Heart right ventricle (tissue), 16 donors: ENCODE measurements at regions not wholly inside any gene's neighbourhood (a gene's known extent, or its start where the extent isn't known, plus 50 kb on each side); places are given as distances from the start of the nearest gene placed in this dataset.

Source experiments
- ATAC-seq, 8 donors: fragments of 200-7000 bp; cut with Tn5 transposase; one replicate each; pipeline ENCODE4 v1.9.1; 2020; ENCODE audit warnings: mild to moderate bottlenecking in 8 of 8, moderate library complexity in 8 of 8, moderate number of reproducible peaks in 1 of 8
- DNase-seq, 2 donors: peaks; one replicate each; pipeline ENCODE4 v3.0.0-alpha.2; 2020
- H3K27ac ChIP-seq, 10 donors: fragments of 200-600 bp; sonication (generic) in 2 of 10; one replicate each; pipeline versions ENCODE4 v1.5.0 to v1.8.0; 2020 to 2022; ENCODE audit warnings: mild to moderate bottlenecking in 3 of 10
- H3K27me3 ChIP-seq, 7 donors: fragments of 200-600 bp; one replicate each; pipeline ENCODE4 v1.8.0; 2021 to 2022; ENCODE audit warnings: mild to moderate bottlenecking in 2 of 7
- H3K36me3 ChIP-seq, 9 donors: fragments of 200-600 bp; sonication (generic) in 1 of 9; one replicate each; pipeline versions ENCODE4 v1.5.0 to v1.8.0; 2020 to 2022; ENCODE audit warnings: mild to moderate bottlenecking in 2 of 9
- H3K4me1 ChIP-seq, 9 donors: fragments of 200-600 bp; sonication (generic) in 1 of 9; one replicate each; pipeline versions ENCODE4 v1.5.0 to v1.8.0; 2020 to 2022; ENCODE audit warnings: mild to moderate bottlenecking in 4 of 9
- H3K4me3 ChIP-seq, 10 donors: fragments of 200-600 bp; sonication (generic) in 2 of 10; one replicate each; pipeline versions ENCODE4 v1.5.0 to v1.8.0; 2020 to 2022; ENCODE audit warnings: mild to moderate bottlenecking in 7 of 10, moderate library complexity in 2 of 10
- H3K9me3 ChIP-seq, 11 donors: fragments of 200-600 bp in 10 of 11; sonication (generic) in 2 of 11; one replicate each; pipeline versions ENCODE4 v1.5.0 to v1.8.0; 2013 to 2022; ENCODE audit warnings: mild to moderate bottlenecking in 2 of 11, control low read depth in 1 of 11, moderate library complexity in 1 of 11
- WGBS, 2 donors: extraction: QIAGEN DNeasy Blood & Tissue Kit; methylation state at CpG; one replicate each; pipeline ENCODE4 v1.1.7; 2013; ENCODE audit warnings: inconsistent platforms in 1 of 2; 5-methylcytosine and 5-hydroxymethylcytosine counted together
- intact Hi-C, 10 donors: fragments of 100-400 bp; cut with DNase I; formaldehyde crosslinking; loops; one replicate each; pipeline versions ENCODE4 v1.11.1 to v1.14.2; 2022
- TF ChIP-seq, protein P1 (sequence below), 9 donors: fragments of 200-600 bp; sonication (generic) in 2 of 9; IDR thresholded peaks; one replicate each; pipeline versions ENCODE4 v1.5.0 to v1.8.0; 2021 to 2022; ENCODE audit warnings: antibody characterized with exemption in 9 of 9, mild to moderate bottlenecking in 5 of 9, moderate library complexity in 1 of 9
- donor health status: Arrhythmogenic right ventricular cardiomyopathy.
- donor health status: ischemic (EF 13 %, LVEDD 7.1; RV severe dilation, severe dysfunction).
- donor health status: healthy with polysubstance abuse.
- donor health status: DM: no; HTN: yes; CAD: no.
- donor health status: DM: no; HTN: no; CAD: no.
- donor health status: ischemic (EF 25% LVEDD 6.9; RV normal size, moderate dysfunction).
- donor health status: ischemic (EF 25% LVEDD 5.7; RV mildly dilated, moderate dysfunction).
- donor health status: healthy.
- donor health status: DM: yes; HTN: yes; CAD: no.
- donor health status: Ischemic cardiomyopathy.
- donor health status: ischemic (EF 35%, LVEDD 5.7; RV mildly dilated, moderate dysfunction).
- donor health status: nonischemic (EF 11% LVEDD 7.7; RV severe dilation, severe dysfunction).
- donor health status: DM: yes; HTN: yes; CAD: no.
- donor health status: PGD.
- donor health status: ischemic (EF 29% LVEDD 5.4; RV normal size, mild dysfunction).
- donor health status: nonischemic (EF 23%, LVEDD 6.1; RV moderate dilation, normal function).

DNA sequence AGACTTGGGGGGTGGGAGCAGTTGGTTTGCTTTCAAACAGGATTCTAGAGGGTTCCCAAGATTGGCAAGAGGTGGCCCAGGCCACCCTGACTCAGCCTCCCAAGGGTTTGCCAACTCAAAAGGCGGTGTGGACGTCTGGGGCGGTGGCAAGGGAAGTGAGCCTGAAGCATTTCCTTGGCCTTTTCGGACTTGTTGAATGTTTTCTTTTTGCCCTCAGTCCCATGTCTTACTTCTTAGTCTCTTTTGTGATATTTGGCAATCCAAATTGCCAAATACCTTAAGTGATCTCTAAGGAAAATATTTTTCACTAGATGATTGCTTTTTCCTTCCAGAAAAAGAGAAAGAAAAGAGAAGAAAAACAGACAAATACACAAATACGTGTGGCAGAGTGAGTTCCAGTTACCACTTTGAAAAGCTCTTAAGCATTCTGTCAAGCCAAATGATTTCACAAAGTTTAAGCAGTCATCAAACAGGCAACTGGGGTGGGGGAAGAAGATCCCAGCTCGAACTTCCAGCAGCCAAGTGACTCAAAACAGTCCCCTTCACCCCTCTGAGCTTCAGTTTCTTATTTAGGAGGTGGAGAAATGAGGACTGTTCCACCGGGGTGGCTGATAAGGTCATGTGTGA is 374.6 kb upstream of the USP24 start:
- DNase-seq = peak in 1 of 2 donors; percentile 21
- intact Hi-C loops = loop anchor here in 2 of 10 donors (10.0 kb wide), 2 partner anchors 805 to 995 kb away; no protein-coding TSS in a partner anchor
- Histone ChIP-seq H3K4me1 (peaks cover 0 to 19% (median 0%) of the 10 kb centered on the region in 9 donors), H3K9me3 (no peaks in the 10 kb centered on the region), H3K27ac (peak overlapping the region in 8 of 10 donors; percentile 14 to 55 (median 42)), H3K27me3 (no peaks in the 10 kb centered on the region), H3K36me3 (no peaks in the 10 kb centered on the region), H3K4me3 (no peak overlapping the region)
- TF ChIP-seq, protein P1, sequence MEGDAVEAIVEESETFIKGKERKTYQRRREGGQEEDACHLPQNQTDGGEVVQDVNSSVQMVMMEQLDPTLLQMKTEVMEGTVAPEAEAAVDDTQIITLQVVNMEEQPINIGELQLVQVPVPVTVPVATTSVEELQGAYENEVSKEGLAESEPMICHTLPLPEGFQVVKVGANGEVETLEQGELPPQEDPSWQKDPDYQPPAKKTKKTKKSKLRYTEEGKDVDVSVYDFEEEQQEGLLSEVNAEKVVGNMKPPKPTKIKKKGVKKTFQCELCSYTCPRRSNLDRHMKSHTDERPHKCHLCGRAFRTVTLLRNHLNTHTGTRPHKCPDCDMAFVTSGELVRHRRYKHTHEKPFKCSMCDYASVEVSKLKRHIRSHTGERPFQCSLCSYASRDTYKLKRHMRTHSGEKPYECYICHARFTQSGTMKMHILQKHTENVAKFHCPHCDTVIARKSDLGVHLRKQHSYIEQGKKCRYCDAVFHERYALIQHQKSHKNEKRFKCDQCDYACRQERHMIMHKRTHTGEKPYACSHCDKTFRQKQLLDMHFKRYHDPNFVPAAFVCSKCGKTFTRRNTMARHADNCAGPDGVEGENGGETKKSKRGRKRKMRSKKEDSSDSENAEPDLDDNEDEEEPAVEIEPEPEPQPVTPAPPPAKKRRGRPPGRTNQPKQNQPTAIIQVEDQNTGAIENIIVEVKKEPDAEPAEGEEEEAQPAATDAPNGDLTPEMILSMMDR (IDR thresholded peaks at IDR 0.05) = no peak
- WGBS, 2 donors = 65 to 68% methylated on average over 7 of the region's 7 CpGs
- peak in 2 of 8 donors; percentile 23 to 47 for ATAC-seq

DNA sequence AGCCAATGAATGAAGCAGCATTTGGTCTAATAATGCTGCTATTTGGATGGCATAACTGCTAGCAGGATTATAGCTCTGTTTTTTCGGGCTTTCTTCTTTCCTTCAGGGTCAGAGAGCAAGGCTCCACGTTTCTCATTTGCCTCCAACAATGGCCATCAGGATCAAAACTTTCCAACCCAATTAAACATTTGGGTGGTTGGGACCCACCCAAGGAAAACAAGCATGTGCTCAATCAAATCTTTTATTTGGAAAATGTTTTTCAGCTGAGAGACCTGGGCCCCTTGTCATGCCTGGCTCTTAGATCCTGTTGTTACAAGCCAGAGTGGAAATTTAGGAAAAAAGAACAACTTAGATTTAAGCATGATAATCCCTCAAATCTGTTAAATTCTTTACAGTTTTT is 373.1 kb upstream of the USP24 start:
- intact Hi-C loops = loop anchor here in 2 of 10 donors (10.0 kb wide), 2 partner anchors 806 to 996 kb away; no protein-coding TSS in a partner anchor
- WGBS, 2 donors = 61 to 71% methylated on average over 2 of the region's 2 CpGs

DNA sequence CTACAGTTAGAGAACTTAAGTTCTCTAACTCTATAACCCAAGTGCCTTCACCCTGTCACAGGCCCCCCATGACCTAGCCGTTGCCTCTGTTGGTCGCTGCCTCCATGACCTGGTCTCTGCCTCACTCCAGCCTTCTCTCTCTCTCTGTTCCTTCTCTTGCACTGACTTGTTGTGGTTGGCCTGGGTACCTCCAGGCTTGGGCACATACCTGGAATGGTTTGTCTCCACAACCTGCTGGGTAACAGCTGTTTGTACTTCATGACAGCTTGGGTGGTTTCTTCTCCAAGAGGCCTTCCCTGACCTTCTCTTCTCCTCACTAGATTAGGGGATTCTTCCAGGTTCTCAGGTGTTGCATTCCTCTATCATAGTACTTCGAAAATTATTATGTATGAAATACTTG is 371.6 kb upstream of the USP24 start:
- TF ChIP-seq, protein P1 (IDR thresholded peaks at IDR 0.05) = no peak
- DNase-seq = no peak
- H3K4me1 ChIP-seq = peaks cover 0 to 23% (median 0%) of the 10 kb centered on the region in 9 donors
- WGBS, 2 donors = 94 to 96% methylated on average over 3 of the region's 3 CpGs
- H3K4me3 ChIP-seq = no peak overlapping the region
- no peaks in the 10 kb centered on the region for H3K27me3 ChIP-seq
- no peaks in the 10 kb centered on the region for H3K36me3 ChIP-seq
- no peak overlapping the region for H3K27ac ChIP-seq
- H3K9me3 ChIP-seq = no peaks in the 10 kb centered on the region
- peak in 1 of 8 donors; percentile 47 for ATAC-seq
- intact Hi-C loops = loop anchor here in 2 of 10 donors (10.0 kb wide), 2 partner anchors 808 to 998 kb away; no protein-coding TSS in a partner anchor

More for the DNA sequence above, 373.1 kb upstream of the USP24 start:
- Histone ChIP-seq H3K9me3 (no peaks in the 10 kb centered on the region), H3K27ac (peak overlapping the region in 4 of 10 donors; percentile 1 to 17 (median 11)), H3K36me3 (no peaks in the 10 kb centered on the region), H3K4me1 (peaks cover 0 to 23% (median 0%) of the 10 kb centered on the region in 9 donors), H3K27me3 (no peaks in the 10 kb centered on the region), H3K4me3 (no peak overlapping the region)
- TF ChIP-seq, protein P1 (IDR thresholded peaks at IDR 0.05) = no peak
- DNase-seq (no peak), ATAC-seq (no peak)

DNA sequence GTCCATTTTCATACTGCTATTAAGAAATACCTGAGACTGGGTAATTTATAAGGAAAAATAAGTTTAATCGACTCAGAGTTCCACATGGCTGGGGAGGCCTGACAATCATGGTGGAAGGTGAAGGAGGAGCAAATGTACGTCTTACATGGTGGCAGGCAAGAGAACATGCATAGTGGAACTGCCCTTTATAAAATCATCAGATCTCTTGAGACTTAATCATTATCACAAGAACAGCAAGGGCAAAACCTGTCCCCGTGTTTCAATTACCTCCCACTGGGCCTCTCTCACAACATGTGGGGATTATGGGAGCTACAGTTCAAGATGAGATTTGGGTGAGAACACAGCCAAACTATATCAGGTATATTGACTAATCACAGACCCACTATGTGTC is 370.2 kb upstream of the USP24 start:
- H3K4me3 ChIP-seq = no peak overlapping the region
- no peaks in the 10 kb centered on the region for H3K36me3 ChIP-seq
- 87 to 92% methylated on average over 3 of the region's 3 CpGs for WGBS, 2 donors
- intact Hi-C loops = loop anchor here in 2 of 10 donors (10.0 kb wide), 2 partner anchors 809 to 999 kb away; no protein-coding TSS in a partner anchor
- no peaks in the 10 kb centered on the region for H3K9me3 ChIP-seq
- TF ChIP-seq, protein P1 (IDR thresholded peaks at IDR 0.05) = no peak
- H3K27me3 ChIP-seq = no peaks in the 10 kb centered on the region
- ATAC-seq (no peak), DNase-seq (no peak)
- no peak overlapping the region for H3K27ac ChIP-seq
- peaks cover 0 to 28% (median 4%) of the 10 kb centered on the region in 9 donors for H3K4me1 ChIP-seq
